ENCODE measurements at regions not wholly inside any gene's neighbourhood (a gene's known extent, or its start where the extent isn't known, plus 50 kb on each side); places are given as distances from the start of the nearest gene placed in this dataset.

DNA sequence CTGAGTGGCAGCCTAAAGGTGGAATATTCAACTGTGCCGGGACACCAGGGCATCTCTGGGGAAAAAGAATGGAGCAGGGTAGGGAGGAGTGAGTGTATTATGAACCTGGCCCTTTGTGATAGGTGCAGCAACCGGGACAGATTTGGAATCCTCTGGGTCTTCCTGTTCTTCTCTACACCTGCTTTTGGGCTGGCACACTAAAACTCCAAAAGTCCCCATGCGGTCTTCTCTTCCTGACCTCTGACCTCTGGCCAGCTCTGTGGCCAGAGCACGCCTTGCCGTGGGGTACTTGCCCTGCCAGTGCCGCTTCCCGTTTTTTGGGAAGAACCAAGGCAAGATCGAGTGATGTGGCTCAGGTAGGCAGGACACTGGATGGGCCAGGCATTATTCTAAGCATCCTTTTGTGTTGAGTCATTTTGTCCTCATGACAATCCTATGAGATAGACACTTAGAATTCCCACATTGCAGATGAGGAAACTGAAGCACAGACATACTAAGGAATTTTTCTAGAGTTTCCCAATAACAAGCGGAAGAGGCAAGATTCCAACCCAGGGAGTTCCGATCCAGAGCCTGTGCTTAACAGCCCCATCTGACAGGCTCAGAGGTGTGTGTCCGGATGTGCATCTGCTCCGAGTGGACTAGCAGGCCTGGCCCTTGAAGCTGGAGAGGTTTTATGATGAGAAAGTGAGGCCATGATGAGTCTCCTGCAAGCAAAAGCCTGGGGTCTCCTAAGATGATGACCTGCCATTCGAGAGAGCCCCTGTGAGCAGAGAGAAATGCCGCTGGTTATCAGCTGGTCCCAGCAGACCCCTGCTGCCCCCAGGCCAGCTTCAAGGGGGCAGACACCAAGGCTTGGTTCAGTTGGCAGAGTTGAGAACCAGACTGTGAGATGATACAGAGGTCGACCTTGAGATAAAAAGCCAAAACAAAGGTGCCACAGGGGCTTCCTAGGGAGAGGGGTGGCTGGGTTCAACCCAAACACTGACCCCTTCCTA, 67.9 kb upstream of the ESRRB start:
- no peak for DNase-seq (ENCODE audit: low read depth)

GRCh38 chr14:76309572-76310162, 66.3 kb upstream of the ESRRB start:
- no peak for DNase-seq (ENCODE audit: low read depth)

GRCh38 chr14:76311079-76311758, 64.7 kb upstream of the ESRRB start:
- DNase-seq (ENCODE audit: low read depth) = no peak

- DNase-seq (ENCODE audit: low read depth) = no peak
Observed at GRCh38 chr14:76312821-76313220, 63.1 kb upstream of the ESRRB start.

GRCh38 chr14:76313303-76313702, 62.6 kb upstream of the ESRRB start:
- no peak for DNase-seq (ENCODE audit: low read depth)

DNA sequence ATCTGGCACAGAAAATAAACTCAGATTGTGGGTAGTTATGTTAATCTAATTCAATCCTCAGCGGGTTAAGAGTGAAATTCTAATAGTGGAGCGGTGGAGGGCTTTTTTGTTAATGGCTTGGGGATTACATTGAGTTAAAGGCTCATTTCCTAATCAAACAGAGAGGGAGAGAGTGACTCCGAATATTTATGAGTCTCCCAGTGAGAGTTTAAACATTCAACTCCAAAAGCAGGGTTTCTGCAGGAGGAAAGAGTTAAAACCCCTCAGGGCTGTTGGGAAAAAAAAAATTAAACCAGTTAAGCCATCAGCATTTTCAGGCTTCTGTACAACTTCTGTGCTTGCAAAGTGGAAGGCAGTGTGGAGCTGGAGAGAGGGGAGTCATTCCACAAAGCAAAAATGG, 62.1 kb upstream of the ESRRB start:
- no peak for DNase-seq (ENCODE audit: low read depth)

DNA sequence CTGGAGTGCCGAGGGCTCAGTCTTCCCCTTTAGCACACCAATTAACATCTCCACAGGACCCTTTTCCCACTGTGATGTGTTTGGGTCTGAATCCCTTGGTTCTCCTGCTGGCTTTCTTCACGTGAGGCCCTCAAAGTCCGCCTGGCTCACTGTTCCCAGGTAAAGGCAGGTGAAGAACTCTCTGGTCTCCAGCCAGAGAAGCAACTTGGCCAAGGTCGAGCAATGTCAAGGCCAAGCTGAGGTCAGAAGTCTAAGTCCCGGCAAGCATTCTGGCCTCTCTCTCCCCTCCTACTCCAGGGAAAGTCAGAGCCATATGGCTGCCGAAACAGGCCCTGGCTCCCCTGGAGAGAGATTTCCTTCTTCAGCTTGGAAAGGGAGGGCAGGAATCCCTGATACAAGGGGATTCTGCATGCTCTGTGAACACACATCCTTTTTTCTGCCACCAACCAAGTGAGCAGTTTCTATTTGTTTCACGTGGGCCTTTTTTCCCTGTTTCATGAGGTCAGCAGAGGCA, 61.4 kb upstream of the ESRRB start:
- DNase-seq (ENCODE audit: low read depth) = no peak

DNA sequence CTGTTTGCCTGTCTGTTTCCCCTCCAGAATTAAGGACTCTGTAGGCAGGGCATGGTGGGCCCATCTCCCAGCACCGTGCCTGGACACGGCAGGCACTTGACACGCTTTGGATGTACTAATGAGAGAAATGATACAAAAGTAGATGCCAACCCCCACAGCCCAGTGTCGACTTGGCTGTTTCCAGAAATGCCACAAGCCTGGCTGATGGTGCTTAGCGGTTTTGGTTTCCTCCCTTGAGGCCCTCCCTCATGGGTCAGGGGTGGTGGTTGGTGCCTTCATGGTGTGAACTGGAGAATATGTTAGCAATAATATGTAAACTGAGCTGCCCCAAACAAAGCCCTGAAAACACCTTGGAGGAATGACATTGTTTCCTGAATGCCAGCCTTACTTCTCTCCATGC, 55.5 kb upstream of the ESRRB start:
- DNase-seq (ENCODE audit: low read depth) = no peak

DNA sequence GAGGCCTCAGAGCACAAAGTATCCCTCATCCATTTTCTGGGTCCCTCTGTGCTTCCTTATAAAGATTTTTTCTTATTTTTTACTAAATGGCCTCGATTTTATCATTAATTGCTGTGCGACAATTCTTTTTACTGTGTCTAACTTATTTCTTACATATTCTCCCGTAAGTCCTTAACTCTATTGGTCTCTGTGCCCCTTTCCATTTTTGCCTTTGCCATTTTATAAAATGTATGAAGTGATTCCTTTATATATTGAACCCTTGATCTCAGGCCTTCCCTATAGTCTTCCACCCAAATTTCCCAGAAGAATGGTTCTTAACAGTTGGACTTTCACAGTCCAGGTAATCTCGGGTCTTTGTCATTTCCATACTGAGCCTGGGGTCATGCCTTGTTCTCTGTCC, 55.0 kb upstream of the ESRRB start:
- no peak for DNase-seq (ENCODE audit: low read depth)

DNA sequence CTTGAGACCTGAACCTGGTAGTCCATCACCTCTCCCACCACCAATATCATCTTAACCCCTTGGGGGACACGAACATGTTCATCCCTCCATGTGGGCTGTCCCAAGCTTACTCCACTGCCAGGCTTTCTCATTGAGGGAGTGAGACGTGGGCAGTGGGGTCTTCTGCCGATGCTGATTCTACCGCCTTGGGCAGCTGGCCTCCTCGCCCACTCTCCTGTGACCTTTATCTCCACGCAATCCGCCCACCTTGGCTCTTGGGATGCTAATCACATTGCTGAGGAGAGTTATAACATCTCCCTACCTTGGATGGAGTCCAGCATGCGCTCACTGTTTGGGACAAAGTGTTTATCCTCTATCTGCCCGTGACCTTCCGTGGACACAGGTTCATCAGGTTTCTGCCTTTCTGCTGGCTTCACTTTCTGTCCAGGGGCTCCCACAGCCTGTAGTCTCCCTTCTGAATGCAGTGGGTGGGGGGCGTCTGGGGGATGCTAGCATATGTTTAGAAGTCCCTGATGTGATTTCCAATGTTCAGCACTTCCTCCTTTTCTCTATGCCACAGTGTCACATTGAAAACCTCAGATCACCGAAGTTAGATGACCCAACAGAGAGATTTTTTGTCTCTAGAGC, 53.2 kb upstream of the ESRRB start:
- DNase-seq (ENCODE audit: low read depth) = no peak

GRCh38 chr14:76323331-76324050, 52.4 kb upstream of the ESRRB start:
- no peak for DNase-seq (ENCODE audit: low read depth)

GRCh38 chr14:76324133-76324532, 51.8 kb upstream of the ESRRB start:
- DNase-seq (ENCODE audit: low read depth) = no peak

Data from GM04504 (cell line).